ENCODE measurements at regions not wholly inside any gene's neighbourhood (a gene's known extent, or its start where the extent isn't known, plus 50 kb on each side); places are given as distances from the start of the nearest gene placed in this dataset.

GRCh38 chrX:99522450-99522849 lies 887.6 kb downstream of the PCDH19 start:
- no peak overlapping the region for H3K4me3 Mint-ChIP-seq (ENCODE audit: unreplicated experiment)
- POLR2A ChIA-PET, result no interaction called here
- no peak for DNase-seq (ENCODE audit: unreplicated experiment)
- peaks cover 15% of the 10 kb centered on the region for H3K27me3 Mint-ChIP-seq (ENCODE audit: insufficient read depth, unreplicated experiment)
- CTCF ChIA-PET, result no interaction called here
- no TSS peak for BruUV-seq (replicated peaks)
- TF ChIP-seq CTCF (IDR thresholded peaks at IDR 0.05; ENCODE audit: unreplicated experiment), result no peak
- no peaks in the 10 kb centered on the region for H3K9me3 Mint-ChIP-seq (ENCODE audit: unreplicated experiment)
- no peaks in the 10 kb centered on the region for H3K36me3 Mint-ChIP-seq (ENCODE audit: insufficient read depth, unreplicated experiment)
- intact Hi-C loops (cut with micrococcal nuclease), result no loop called here
- H3K27ac Mint-ChIP-seq (ENCODE audit: low read depth, unreplicated experiment), result no peak overlapping the region
- H3K4me1 Mint-ChIP-seq (ENCODE audit: insufficient read depth, unreplicated experiment), result no peaks in the 10 kb centered on the region

GRCh38 chrX:99507768-99508167 lies 902.3 kb downstream of the PCDH19 start:
- no peaks in the 10 kb centered on the region for H3K36me3 Mint-ChIP-seq (ENCODE audit: insufficient read depth, unreplicated experiment)
- intact Hi-C loops (cut with micrococcal nuclease), result no loop called here

GRCh38 chrX:99495453-99495852 lies 914.6 kb downstream of the PCDH19 start:
- ChIA-PET POLR2A (no interaction called here), CTCF (interaction anchor here (0.6 kb wide), 1 partner anchor 1810 kb away, joined by 3 read pairs; no protein-coding TSS in a partner anchor)

More at GRCh38 chrX:99507768-99508167, 902.3 kb downstream of the PCDH19 start:
- no peak for DNase-seq (ENCODE audit: unreplicated experiment)
- no peak overlapping the region for H3K4me3 Mint-ChIP-seq (ENCODE audit: unreplicated experiment)
- H3K27ac Mint-ChIP-seq (ENCODE audit: low read depth, unreplicated experiment), result no peak overlapping the region
- ChIA-PET POLR2A (no interaction called here), CTCF (no interaction called here)
- no peak for TF ChIP-seq CTCF (IDR thresholded peaks at IDR 0.05; ENCODE audit: unreplicated experiment)
- BruUV-seq (replicated peaks), result no TSS peak
- H3K27me3 Mint-ChIP-seq (ENCODE audit: insufficient read depth, unreplicated experiment), result no peaks in the 10 kb centered on the region
- peaks cover 4% of the 10 kb centered on the region for H3K9me3 Mint-ChIP-seq (ENCODE audit: unreplicated experiment)
- H3K4me1 Mint-ChIP-seq (ENCODE audit: insufficient read depth, unreplicated experiment), result no peaks in the 10 kb centered on the region

GRCh38 chrX:99494668-99495067 lies 915.4 kb downstream of the PCDH19 start:
- no TSS peak for BruUV-seq (replicated peaks)
- H3K4me3 Mint-ChIP-seq (ENCODE audit: unreplicated experiment), result no peak overlapping the region
- ChIA-PET CTCF (interaction anchor here (0.6 kb wide), 1 partner anchor 1809 kb away, joined by 3 read pairs; no protein-coding TSS in a partner anchor), POLR2A (no interaction called here)
- no peaks in the 10 kb centered on the region for H3K36me3 Mint-ChIP-seq (ENCODE audit: insufficient read depth, unreplicated experiment)
- peaks cover 19% of the 10 kb centered on the region for H3K9me3 Mint-ChIP-seq (ENCODE audit: unreplicated experiment)
- no peak overlapping the region for H3K27ac Mint-ChIP-seq (ENCODE audit: low read depth, unreplicated experiment)
- H3K27me3 Mint-ChIP-seq (ENCODE audit: insufficient read depth, unreplicated experiment), result peaks cover 11% of the 10 kb centered on the region
- intact Hi-C loops (cut with micrococcal nuclease), result no loop called here
- no peak for TF ChIP-seq CTCF (IDR thresholded peaks at IDR 0.05; ENCODE audit: unreplicated experiment)
- H3K4me1 Mint-ChIP-seq (ENCODE audit: insufficient read depth, unreplicated experiment), result no peaks in the 10 kb centered on the region
- DNase-seq (ENCODE audit: unreplicated experiment), result no peak

More at GRCh38 chrX:99495453-99495852, 914.6 kb downstream of the PCDH19 start:
- Mint-ChIP-seq H3K4me3 (ENCODE audit: unreplicated experiment) (no peak overlapping the region), H3K4me1 (ENCODE audit: insufficient read depth, unreplicated experiment) (no peaks in the 10 kb centered on the region), H3K27me3 (ENCODE audit: insufficient read depth, unreplicated experiment) (peaks cover 11% of the 10 kb centered on the region), H3K27ac (ENCODE audit: low read depth, unreplicated experiment) (no peak overlapping the region), H3K9me3 (ENCODE audit: unreplicated experiment) (peaks cover 19% of the 10 kb centered on the region), H3K36me3 (ENCODE audit: insufficient read depth, unreplicated experiment) (no peaks in the 10 kb centered on the region)
- no peak for TF ChIP-seq CTCF (IDR thresholded peaks at IDR 0.05; ENCODE audit: unreplicated experiment)
- BruUV-seq (replicated peaks), result no TSS peak
- intact Hi-C loops (cut with micrococcal nuclease), result no loop called here
- no peak for DNase-seq (ENCODE audit: unreplicated experiment)

Data from MCF 10A (cell line).